ENCODE measurements at regions not wholly inside any gene's neighbourhood (a gene's known extent, or its start where the extent isn't known, plus 50 kb on each side); places are given as distances from the start of the nearest gene placed in this dataset.
A peak's percentile ranks its signal among the peaks of the same experiment; 100 is the strongest.

DNA sequence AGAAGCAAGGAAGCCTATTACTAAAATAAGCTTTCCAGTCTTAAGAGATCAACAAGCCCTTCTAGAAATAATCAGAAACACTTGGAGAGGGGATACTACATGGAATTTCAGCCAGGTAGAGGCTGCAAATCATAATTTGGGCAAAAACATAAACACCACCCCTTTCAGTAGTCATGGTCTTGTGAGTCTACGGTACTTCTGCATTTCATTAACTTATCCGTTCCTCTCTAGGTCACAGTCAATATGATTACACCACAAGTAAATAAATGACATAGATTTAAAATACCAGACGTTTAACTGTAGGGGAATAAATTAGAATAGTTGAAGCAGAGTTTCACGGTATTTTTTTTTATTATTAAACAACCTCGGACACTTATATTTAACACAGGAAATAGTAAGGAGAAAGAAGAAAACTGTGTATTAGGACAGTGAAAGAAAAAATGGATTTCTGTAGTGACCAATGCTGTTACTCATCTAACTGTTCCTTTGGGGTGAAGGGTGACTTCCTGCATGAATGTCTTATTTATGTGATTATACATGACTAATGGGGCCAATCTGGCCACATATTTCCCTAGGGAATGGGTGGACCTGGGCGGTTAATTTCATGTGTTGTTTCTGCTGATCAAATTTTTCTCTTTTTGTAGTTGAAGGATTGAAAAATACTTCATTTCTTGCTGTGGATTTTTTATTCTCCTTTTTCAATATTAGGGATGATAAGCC is 456.6 kb upstream of the UBE2E3 start:
- DNase-seq: no peak

DNA sequence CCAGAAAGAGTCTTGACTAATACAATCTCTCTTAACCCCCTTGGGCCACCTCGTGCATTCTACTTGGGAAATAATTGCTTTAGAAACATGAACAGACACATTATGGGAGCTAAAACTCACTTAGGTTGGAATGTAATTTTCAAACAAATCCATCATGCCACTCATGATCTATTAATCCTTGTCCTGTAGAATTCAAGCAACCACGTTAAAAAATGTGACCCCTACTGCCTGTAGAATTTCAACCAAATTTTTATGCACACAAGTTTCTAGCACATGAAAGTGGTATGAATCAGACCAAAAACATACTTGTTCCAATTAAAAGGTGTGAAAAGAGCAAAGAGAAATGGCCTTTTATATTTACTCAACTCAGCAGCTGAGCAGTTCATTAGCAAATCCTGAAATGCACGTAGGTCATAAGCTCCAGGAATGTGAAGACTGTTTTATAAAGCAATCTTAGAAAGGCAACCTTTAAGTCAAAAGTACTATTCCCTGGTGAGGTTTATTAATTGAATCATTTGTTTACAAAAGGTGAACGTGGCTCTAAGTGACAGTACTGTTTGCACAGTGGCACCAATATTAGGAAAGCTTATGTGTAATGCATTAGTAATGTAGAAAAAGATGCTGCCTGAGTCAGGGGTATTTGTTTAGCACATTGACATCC is 459.4 kb upstream of the UBE2E3 start:
- intact Hi-C loops (cut with DNase I): no loop called here

More for the DNA sequence above, 456.6 kb upstream of the UBE2E3 start:
- peak; percentile 57 for ATAC-seq
- intact Hi-C loops (cut with DNase I): no loop called here
- Histone ChIP-seq H3K27me3 (no peaks in the 10 kb centered on the region), H3K4me1 (no peaks in the 10 kb centered on the region), H3K36me3 (no peaks in the 10 kb centered on the region), H3K4me3 (no peak overlapping the region), H3K27ac (no peak overlapping the region), H3K9me3 (no peaks in the 10 kb centered on the region)
- TF ChIP-seq, protein P1, sequence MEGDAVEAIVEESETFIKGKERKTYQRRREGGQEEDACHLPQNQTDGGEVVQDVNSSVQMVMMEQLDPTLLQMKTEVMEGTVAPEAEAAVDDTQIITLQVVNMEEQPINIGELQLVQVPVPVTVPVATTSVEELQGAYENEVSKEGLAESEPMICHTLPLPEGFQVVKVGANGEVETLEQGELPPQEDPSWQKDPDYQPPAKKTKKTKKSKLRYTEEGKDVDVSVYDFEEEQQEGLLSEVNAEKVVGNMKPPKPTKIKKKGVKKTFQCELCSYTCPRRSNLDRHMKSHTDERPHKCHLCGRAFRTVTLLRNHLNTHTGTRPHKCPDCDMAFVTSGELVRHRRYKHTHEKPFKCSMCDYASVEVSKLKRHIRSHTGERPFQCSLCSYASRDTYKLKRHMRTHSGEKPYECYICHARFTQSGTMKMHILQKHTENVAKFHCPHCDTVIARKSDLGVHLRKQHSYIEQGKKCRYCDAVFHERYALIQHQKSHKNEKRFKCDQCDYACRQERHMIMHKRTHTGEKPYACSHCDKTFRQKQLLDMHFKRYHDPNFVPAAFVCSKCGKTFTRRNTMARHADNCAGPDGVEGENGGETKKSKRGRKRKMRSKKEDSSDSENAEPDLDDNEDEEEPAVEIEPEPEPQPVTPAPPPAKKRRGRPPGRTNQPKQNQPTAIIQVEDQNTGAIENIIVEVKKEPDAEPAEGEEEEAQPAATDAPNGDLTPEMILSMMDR (IDR thresholded peaks at IDR 0.05): no peak

DNA sequence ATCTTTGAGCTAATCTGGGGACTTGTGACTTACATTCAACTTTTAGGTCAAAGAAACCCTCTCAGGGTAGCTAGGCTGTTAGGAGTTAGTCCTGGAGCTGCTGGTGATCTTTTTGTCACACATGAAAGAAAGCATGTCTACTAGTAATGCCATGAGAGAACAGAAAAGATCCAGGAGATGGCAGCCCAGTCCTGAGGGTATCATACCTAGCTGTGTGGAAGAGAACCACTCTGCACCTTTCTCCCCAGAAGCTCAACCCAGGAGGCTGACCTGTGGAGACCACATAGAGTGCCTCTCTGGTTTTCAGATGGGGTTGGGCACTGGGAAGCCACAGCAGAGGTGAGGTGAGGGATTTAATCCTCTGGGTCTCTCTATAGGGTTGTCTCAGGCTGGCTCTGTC is 460.2 kb upstream of the UBE2E3 start:
- TF ChIP-seq, protein P1 (IDR thresholded peaks at IDR 0.05): no peak
- ATAC-seq: peak; percentile 31

More for the DNA sequence above, 459.4 kb upstream of the UBE2E3 start:
- TF ChIP-seq, protein P1 (IDR thresholded peaks at IDR 0.05): no peak
- no peak overlapping the region for H3K4me3 ChIP-seq
- H3K27me3 ChIP-seq: no peaks in the 10 kb centered on the region
- no peaks in the 10 kb centered on the region for H3K9me3 ChIP-seq
- H3K36me3 ChIP-seq: no peaks in the 10 kb centered on the region
- no peak for ATAC-seq
- H3K27ac ChIP-seq: no peak overlapping the region
- no peak for DNase-seq
- H3K4me1 ChIP-seq: no peaks in the 10 kb centered on the region

DNA sequence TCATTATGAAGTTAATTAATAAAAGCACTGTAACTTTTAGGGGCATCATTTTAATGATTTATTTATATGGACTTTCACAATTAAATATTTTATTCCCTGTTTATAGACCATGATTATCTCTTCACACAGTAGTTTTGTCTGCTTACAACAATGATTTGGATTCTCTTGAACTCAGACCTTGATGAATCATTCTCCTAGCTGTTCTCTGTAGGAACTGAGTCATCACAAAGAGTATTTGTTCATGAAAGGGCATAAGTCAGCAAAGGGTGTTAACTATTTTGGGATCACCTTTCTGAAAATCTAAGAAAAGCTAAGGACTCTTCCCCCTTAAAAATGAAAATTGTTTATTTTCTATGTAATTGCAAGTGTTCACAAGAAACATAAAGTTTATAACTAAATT is 461.1 kb upstream of the UBE2E3 start:
- no peak for ATAC-seq
- intact Hi-C loops (cut with DNase I): no loop called here

More for the DNA sequence above, 460.2 kb upstream of the UBE2E3 start:
- intact Hi-C loops (cut with DNase I): no loop called here
- Histone ChIP-seq H3K27me3 (no peaks in the 10 kb centered on the region), H3K4me1 (no peaks in the 10 kb centered on the region), H3K9me3 (no peaks in the 10 kb centered on the region), H3K27ac (no peak overlapping the region), H3K4me3 (no peak overlapping the region), H3K36me3 (no peaks in the 10 kb centered on the region)
- DNase-seq: no peak

DNA sequence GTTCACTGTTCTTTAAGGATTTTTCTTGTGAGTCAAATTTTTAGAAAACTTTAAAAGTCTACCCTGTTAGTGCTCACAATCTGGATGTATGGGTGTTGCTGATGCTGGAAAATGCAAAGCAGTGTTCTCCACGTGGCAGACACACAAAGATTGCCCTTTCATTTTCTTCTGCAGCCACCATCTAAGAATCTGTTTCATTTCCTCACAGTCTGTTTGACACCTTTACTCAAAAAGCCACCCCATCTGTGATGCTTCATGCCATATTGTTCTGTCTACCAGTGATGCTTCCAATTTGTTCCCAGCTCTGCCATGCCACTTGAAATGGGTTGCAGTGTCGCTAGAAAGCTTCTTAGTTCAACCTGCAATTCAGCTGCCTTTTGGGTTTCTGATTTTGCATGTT is 464.2 kb upstream of the UBE2E3 start:
- intact Hi-C loops (cut with DNase I): no loop called here
- no peak for ATAC-seq
- H3K4me1 ChIP-seq: no peaks in the 10 kb centered on the region
- no peaks in the 10 kb centered on the region for H3K36me3 ChIP-seq
- peaks cover 5% of the 10 kb centered on the region for H3K27me3 ChIP-seq
- no peaks in the 10 kb centered on the region for H3K9me3 ChIP-seq
- H3K27ac ChIP-seq: no peak overlapping the region
- no peak overlapping the region for H3K4me3 ChIP-seq
- TF ChIP-seq, protein P1 (IDR thresholded peaks at IDR 0.05): no peak
- DNase-seq: no peak

More for the DNA sequence above, 461.1 kb upstream of the UBE2E3 start:
- Histone ChIP-seq H3K4me1 (no peaks in the 10 kb centered on the region), H3K4me3 (no peak overlapping the region), H3K9me3 (no peaks in the 10 kb centered on the region), H3K27me3 (no peaks in the 10 kb centered on the region), H3K27ac (no peak overlapping the region), H3K36me3 (no peaks in the 10 kb centered on the region)
- no peak for DNase-seq
- TF ChIP-seq, protein P1 (IDR thresholded peaks at IDR 0.05): no peak
